ENCODE measurements at regions not wholly inside any gene's neighbourhood (a gene's known extent, or its start where the extent isn't known, plus 50 kb on each side); places are given as distances from the start of the nearest gene placed in this dataset.

- Histone ChIP-seq H3K9ac (ENCODE audit: low read length) (no peak overlapping the region), H3F3A (ENCODE audit: insufficient read depth, low read length) (peaks cover 13% of the 10 kb centered on the region), H3K36me3 (replicated peaks; ENCODE audit: insufficient read depth, low read length) (no peaks in the 10 kb centered on the region), H3K27ac (ENCODE audit: low read length) (no peak overlapping the region), H3K4me3 (ENCODE audit: low read length) (no peak overlapping the region), H4K20me1 (ENCODE audit: insufficient read depth, low read length) (no peaks in the 10 kb centered on the region), H3K9me3 (replicated peaks; ENCODE audit: insufficient read depth, low read length) (no peaks in the 10 kb centered on the region), H3K27me3 (replicated peaks; ENCODE audit: insufficient read depth, low read length) (no peaks in the 10 kb centered on the region), H2AFZ (ENCODE audit: low read length) (no peak overlapping the region), H3K4me1 (ENCODE audit: low read length) (peaks cover 5% of the 10 kb centered on the region; the same call in 1 of the 2 replicates), H3K9me2 (replicated peaks; ENCODE audit: insufficient read depth, low read length) (no peaks in the 10 kb centered on the region), H3K4me2 (ENCODE audit: low read depth, low read length) (no peak overlapping the region), H3K79me2 (ENCODE audit: low read length) (peaks cover 15% of the 10 kb centered on the region)
- TF ChIP-seq EZH2phosphoT487 (IDR thresholded peaks at IDR 0.05; ENCODE audit: low read length) (no peak), CTCF (IDR thresholded peaks at IDR 0.05; ENCODE audit: low read length) (no peak), EZH2 (optimal IDR thresholded peaks at IDR 0.05; ENCODE audit: low read depth, low read length) (no peak)
- no peak for DNase-seq
These were observed 107.4 kb downstream of the NCOR2 start for GRCh38 chr12:124459852-124460645.

DNA sequence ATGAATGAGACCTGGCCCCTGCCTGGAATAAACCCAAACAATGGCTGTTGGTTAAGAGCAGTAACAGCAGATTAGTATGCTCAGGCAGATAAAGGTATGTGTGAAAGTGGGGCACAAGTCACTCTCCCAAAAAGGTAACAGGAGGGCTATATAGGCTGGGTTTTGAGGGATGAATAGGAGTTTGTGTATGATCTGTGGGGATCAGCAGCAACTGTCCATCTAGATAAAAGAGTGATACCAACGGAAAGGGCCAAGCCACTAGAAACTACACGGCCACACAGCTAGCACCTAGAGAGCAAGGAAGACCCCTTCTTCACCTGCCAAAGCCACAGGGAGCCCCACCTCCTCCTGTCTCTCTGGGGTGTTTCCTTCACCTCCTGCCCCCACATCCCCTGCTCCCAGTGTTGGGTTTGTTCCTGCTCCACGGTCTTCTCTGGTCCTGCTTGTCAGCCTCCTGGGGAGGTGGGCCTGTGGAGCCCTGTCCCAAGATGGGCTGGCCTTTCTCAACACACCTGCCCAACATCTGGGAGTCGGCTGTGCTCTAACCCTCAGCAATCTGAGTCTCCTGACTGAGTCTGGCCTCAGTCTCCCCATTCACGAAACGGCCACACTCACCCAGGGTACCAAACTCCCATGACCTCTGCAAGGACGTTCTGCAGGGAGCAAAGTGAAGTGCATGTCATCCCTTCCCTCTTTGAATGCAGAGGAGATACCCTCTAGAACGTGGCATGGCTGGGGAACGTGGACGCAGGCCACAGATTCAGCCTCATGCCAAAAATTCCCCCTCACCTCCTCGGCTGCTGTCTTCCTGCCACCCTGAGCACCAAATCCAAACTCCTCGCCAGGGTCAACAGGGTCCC lies 108.2 kb downstream of the NCOR2 start:
- Histone ChIP-seq H3K4me3 (ENCODE audit: low read length) (no peak overlapping the region), H3K4me1 (ENCODE audit: low read length) (peaks cover 11% of the 10 kb centered on the region), H3K79me2 (ENCODE audit: low read length) (peaks cover 23% of the 10 kb centered on the region), H4K20me1 (ENCODE audit: insufficient read depth, low read length) (no peaks in the 10 kb centered on the region), H2AFZ (ENCODE audit: low read length) (no peak overlapping the region), H3K4me2 (ENCODE audit: low read depth, low read length) (no peak overlapping the region), H3K9me3 (replicated peaks; ENCODE audit: insufficient read depth, low read length) (no peaks in the 10 kb centered on the region), H3K27ac (ENCODE audit: low read length) (no peak overlapping the region), H3K9ac (ENCODE audit: low read length) (no peak overlapping the region), H3F3A (ENCODE audit: insufficient read depth, low read length) (peaks cover 13% of the 10 kb centered on the region), H3K9me2 (replicated peaks; ENCODE audit: insufficient read depth, low read length) (no peaks in the 10 kb centered on the region), H3K27me3 (replicated peaks; ENCODE audit: insufficient read depth, low read length) (no peaks in the 10 kb centered on the region), H3K36me3 (replicated peaks; ENCODE audit: insufficient read depth, low read length) (no peaks in the 10 kb centered on the region)
- no peak for DNase-seq
- TF ChIP-seq EZH2phosphoT487 (IDR thresholded peaks at IDR 0.05; ENCODE audit: low read length) (no peak), EZH2 (optimal IDR thresholded peaks at IDR 0.05; ENCODE audit: low read depth, low read length) (no peak), CTCF (IDR thresholded peaks at IDR 0.05; ENCODE audit: low read length) (no peak)

DNA sequence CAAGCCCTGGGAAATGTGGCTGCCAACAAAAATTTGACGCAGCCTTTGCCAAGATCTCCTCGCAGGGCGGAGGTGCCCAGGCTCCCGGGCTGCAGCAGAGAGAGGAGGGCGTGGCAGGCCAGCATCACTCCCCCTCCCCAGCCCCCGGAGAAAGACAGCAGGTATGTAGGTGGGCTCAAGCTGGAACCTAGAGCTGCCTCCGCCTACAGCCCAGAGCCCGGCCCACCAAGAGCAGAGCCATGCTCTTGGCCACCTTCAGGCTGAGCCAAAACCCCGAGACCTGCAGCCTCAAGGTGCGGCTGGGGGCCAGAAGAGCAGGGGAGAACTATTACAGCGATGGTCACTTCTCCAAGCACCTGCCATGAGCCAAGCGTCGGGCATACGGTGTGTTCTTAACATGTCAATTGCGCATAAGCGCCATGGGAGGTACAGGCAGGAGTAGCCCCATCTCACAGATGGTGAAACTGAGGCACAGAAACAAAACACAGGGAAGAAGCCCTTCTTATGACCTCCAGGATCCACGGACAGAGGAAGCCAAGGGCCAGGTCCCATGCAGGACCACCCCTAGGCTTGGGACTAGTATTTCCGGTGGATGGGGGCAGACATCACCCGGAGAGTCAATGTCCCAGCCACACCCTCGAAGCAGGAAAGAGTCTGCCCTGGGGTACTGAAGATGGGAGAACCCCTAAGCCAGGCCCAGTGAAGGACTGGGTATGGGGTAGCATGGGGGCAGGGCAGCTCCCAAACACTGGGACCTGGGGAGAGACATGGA lies 109.0 kb downstream of the NCOR2 start:
- peaks cover 30% of the 10 kb centered on the region for H3K79me2 ChIP-seq (ENCODE audit: low read length)
- peaks cover 17% of the 10 kb centered on the region for H3K4me1 ChIP-seq (ENCODE audit: low read length)
- H3K4me2 ChIP-seq (ENCODE audit: low read depth, low read length): peak overlapping the region; percentile 73; the same call in 1 of the 2 replicates
- H3K36me3 ChIP-seq (replicated peaks; ENCODE audit: insufficient read depth, low read length): no peaks in the 10 kb centered on the region
- H3K9ac ChIP-seq (ENCODE audit: low read length): peak overlapping the region; percentile 57; the same call in 1 of the 2 replicates
- DNase-seq: no peak
- peaks cover 13% of the 10 kb centered on the region for H3F3A ChIP-seq (ENCODE audit: insufficient read depth, low read length)
- H2AFZ ChIP-seq (ENCODE audit: low read length): no peak overlapping the region
- H3K4me3 ChIP-seq (ENCODE audit: low read length): no peak overlapping the region
- no peaks in the 10 kb centered on the region for H3K27me3 ChIP-seq (replicated peaks; ENCODE audit: insufficient read depth, low read length)
- H3K9me3 ChIP-seq (replicated peaks; ENCODE audit: insufficient read depth, low read length): no peaks in the 10 kb centered on the region
- H3K27ac ChIP-seq (ENCODE audit: low read length): peak overlapping the region; percentile 87; the same call in 1 of the 2 replicates
- no peaks in the 10 kb centered on the region for H3K9me2 ChIP-seq (replicated peaks; ENCODE audit: insufficient read depth, low read length)
- TF ChIP-seq CTCF (IDR thresholded peaks at IDR 0.05; ENCODE audit: low read length) (no peak), EZH2 (optimal IDR thresholded peaks at IDR 0.05; ENCODE audit: low read depth, low read length) (no peak)
- no peaks in the 10 kb centered on the region for H4K20me1 ChIP-seq (ENCODE audit: insufficient read depth, low read length)
